NCI-H526 (cell line): ENCODE measurements at regions not wholly inside any gene's neighbourhood (a gene's known extent, or its start where the extent isn't known, plus 50 kb on each side); places are given as distances from the start of the nearest gene placed in this dataset.
"Not testable (repeated sequence)": the region's sequence is repeated elsewhere in the genome, so short reads cannot be mapped to it uniquely, and the experiment has no call there.

Experiments
- DNase-seq, 2 experiments: peaks; one replicate each; lab custom pipeline; 2025; lab: John Stamatoyannopoulos, UW

DNA sequence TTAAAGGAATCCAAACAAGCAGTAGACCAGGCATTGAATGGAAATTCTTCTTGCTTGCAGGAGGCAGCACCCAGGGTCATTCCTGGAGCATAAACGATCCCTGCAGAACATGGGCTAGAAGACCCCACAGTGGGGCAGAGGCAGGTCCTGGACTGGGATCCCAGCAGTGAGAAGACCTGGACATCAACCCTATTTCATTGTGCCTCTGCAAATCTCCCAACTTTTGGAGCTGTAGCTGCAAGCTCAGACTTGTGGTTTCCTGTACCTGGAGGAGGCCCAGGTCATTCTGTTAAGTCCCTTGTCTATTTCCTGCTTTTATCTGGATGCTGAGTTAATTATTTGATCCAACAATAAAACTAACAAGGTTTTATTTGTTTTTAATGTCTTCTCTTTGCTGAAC, 61.7 kb downstream of the CALM1 start:
- DNase-seq = no peak

GRCh38 chr14:90460136-90460535, 63.3 kb downstream of the CALM1 start:
- DNase-seq = no peak

GRCh38 chr14:90461425-90461824, 64.6 kb downstream of the CALM1 start:
- DNase-seq = no peak

- no peak for DNase-seq
Observed at GRCh38 chr14:90464481-90464880, 67.7 kb downstream of the CALM1 start.

- peak in 1 of 2 experiments; percentile 31 for DNase-seq
Observed at GRCh38 chr14:90467501-90467900, 70.7 kb downstream of the CALM1 start.

DNA sequence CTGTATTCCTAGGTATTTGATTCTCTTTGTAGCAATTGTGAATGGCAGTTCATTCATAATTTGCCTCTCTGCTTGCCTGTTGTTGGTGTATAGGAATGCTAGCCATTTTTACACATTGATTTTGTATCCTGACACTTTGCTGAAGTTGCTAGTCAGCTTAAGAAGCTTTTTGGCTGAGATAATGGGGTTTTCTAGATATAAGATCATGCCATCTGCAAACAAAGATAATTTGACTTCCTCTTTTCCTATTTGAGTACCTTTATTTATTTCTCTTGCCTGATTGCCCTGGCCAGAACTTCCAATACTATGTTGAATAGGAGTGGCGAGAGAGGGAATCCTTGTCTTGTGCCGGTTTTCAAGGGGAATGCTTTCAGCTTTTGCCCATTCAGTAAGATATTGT, 72.6 kb downstream of the CALM1 start:
- not testable (repeated sequence) for DNase-seq

DNA sequence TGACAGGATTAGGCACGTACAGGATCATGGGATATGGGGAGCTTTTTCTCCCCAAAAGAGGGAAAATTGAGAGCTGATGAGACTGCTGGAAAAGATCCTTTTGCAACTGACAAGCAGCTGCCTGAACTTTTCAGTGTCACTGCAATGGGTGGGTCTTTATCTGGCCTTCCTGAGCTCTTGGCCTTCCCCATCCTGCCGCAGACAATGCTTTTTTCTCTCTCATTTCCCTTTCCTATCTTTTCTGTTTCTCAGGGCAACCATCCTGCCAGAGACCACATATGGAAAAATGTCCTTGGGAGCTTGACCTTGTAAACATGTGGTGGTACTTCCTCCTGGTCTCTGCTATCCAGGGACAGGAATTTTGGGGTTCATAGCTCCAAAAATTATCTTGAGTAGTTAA, 75.8 kb downstream of the CALM1 start:
- no peak for DNase-seq
